Right renal pelvis (tissue), 4 donors: ENCODE measurements at regions not wholly inside any gene's neighbourhood (a gene's known extent, or its start where the extent isn't known, plus 50 kb on each side); places are given as distances from the start of the nearest gene placed in this dataset.

Source experiments
- DNase-seq, 4 donors: peaks; one replicate each; pipeline ENCODE4 v3.0.0-alpha.2; 2013; ENCODE audit warnings: low read depth in 4 of 4, low spot score in 3 of 4, missing footprints in 1 of 4

DNA sequence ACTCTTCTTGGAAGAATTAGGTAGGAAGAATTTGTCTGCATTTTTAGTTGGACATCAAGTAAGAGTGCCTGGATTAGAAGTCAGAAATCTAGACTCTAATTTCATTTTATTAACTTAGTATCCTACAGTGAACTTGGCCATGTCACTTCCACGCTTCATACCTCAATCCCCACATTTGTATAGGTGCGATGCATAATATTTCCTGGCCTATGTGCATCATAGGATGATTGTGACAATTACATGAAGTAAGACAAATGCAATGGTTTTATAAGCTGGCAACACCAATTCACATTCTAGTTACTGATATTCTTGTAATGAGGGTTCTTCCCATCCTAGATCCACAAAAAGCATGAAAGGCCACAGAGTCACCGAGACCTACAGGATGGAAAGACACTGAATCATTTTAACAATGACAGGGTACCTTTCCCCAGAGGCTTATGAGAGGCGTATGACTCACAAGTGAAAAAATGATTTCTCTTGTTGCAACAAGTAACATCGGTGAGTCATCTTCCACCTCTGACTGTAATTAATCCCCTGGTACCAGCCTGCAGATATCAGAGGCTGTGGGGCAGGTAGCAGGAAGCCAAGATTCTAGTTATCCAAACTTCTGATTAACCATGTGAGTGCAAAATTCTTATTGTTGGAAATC, 56.0 kb upstream of the OR5AK2 start:
- DNase-seq, result no peak

DNA sequence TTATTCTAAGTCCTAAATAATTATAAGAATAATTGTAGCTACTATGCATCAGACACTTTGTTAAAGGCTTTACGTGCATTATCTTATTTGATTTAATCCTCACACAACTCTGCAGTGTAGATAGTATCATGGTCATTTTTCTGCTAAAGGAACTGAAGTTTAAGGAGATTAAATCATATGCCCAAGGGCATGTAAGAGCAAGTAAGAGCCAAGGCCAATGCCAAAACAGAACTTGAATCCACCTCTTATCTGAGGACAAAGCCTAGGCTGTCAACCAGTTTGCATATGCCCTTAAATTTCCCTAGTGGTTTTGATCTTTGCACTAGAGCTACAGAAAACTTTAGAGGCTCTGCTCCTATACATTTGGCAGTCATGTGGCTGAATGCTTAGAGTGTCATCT, 65.6 kb upstream of the OR5AK2 start:
- DNase-seq, result no peak

DNA sequence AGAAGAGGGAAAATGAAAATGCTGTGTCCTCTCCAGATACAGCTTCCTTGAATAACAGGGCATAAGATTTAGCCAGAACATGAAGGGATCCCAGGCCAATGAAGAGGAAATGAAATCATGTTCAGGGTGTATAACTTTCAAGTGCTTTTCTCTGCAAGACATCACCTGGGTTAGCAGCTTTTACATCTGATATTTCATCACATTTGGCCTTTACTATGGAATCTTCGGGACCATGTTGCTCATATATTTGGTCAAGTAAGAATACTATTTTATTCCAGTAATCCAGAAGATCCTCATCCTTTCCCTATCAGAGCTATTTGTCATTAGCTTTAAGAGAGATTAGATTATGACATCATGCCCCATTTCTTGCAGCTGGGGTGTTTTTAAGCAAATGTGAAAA, 66.3 kb upstream of the OR5AK2 start:
- DNase-seq, result no peak

DNA sequence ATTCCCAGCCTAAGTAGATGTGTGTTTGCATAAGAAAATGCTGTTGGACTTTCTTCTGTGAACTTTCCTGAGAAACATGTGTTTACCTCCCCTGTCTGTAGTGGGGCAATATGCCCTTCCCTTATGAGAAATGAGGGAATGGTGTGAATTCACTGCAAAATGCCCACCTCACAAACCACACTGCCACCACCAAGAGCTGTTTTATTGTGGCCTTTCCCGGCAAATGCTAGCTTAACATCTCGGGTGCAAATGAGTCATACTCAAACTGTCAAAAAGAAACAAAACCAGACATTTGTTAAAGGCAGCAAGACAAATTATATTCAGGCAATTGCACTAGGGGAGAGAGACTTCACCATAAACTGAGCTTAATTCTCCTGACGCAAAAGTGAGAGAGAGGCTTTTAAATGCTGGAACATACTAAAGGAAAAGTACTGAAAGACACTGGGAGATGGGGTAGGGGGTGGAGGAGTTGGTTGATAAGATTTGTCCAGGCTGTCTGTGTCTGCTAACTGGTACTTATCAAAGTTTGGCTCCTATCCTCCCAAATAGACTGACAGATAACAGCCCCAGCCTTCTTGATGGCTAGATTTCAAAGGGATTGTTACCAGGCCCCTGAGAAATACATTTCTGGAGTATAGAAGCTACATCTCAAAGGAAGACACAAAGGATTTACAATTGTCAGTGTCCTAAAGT, 70.9 kb upstream of the OR5AK2 start:
- no peak for DNase-seq

DNA sequence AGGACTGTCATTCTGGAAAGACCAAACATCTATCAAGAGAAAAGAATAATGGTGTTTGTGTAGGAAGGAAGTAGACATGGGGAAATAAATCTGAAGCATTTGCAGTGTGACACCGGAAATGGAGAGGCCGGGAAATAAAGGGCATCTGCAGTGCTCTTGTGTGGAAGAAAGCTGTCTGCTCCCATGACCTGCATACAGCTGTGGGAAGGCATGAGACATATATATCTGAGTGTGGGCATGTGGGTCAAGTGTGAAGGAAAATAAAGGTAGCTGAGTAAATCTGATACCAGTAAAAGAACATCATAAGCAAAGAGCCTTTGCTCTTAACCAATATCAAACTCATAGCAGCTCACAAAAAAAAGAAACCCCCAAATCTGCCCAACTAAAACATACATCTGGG, 72.1 kb upstream of the OR5AK2 start:
- peak in 1 of 4 donors; percentile 5 for DNase-seq

DNA sequence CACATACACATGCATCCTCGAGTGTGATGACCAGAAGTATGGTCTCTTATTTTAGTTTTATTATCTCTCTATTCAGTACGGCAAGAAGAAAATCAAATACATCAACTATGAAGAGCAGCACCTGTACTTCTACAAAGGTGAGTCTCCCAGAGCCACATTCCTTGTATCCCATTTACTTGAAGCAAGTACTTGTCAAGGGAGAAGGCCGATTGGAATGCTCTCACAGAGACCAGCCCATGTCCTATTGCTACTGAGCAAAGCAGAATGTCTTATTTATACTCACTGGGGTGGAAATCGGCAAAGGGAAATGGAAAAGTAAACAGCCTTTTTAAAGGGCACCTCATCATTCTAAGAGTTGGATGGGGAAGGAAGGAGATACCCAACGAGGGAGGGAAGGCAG, 72.6 kb upstream of the OR5AK2 start:
- no peak for DNase-seq

DNA sequence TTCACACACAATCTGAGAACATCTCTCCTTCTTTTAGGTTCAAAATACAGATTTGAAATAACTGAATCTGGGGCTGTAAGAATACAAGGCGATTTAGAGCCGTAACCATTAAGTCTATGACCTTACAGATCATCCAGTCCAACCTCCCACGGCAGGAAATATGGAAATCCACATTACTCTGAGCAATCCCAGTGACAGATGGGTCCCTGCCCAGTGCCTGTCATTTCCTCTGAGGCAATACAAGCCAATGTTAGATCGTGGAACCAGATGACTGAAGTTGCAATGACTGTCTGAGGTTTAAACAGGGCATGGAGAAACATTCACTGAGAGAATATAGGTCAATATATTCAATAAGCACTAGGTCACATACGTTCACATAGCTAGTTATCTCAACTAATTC, 77.4 kb upstream of the OR5AK2 start:
- DNase-seq, result no peak

DNA sequence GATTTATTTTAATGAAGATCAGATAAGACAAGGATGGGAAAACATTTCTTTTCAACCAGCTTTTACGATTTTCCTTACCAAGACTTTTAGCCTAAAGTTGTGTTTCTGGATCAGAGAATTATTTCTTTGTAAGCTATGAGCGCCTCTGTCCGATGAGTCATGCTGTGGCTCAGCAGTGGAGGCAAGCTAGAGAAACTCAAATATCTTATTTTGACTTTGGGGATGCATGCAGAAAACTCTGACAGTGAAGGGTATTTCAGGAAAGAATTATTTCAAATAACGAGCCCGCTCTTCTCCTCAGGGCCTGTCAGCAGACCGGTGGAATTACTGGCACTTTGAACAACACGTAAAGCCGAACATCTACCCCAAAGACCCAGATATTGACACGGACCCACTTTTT, 77.9 kb upstream of the OR5AK2 start:
- no peak for DNase-seq

DNA sequence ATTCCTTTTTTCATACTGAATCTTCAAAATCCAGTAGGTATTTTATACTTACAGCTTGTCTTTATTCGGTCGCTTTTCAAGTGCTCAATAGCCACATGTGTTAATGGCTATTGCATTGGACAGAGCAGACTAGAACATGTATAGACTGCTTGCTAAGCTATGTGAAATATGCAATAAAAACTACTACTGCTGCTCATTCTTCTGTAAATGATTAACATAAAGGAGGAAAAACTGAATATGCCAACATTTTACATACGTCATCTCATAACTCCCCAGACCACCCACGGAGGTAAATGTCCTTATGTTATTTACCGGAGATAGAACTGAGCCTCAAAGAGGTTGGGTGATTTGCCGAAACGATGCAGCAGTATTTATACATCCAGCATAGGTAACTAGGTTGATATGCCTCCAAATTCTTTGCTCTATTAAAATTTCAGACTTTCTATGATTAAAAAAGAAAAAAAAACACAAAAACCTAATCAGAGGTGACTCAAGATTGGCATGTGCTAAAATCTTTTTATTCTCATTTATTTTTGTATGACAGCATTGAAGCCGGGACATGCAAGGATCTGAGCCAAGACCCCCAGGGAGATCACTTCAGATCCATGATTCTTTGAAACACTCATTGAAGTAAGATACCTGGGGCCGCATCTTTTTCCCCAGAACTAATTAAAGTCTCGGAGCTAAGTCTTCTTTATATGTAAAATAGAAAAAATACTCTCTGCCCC, 78.5 kb upstream of the OR5AK2 start:
- DNase-seq, result no peak

DNA sequence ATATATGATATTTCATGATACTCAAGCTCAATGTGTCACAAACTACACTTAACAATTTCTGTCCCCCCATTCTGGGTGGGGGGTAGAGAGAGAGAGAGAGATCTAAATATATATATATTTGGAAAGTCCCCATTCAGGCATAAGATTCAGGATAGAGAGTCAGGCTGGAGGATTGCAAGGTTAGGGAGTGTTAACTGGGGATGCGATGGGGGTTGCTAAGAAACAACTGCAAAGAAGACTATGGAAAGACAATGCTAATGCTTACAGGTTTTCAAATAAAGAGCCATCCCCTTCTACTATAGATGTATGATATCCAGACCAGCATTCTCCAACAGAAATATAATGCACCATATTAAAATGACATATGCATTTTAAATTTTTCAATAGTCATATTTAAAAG, 79.2 kb upstream of the OR5AK2 start:
- no peak for DNase-seq

DNA sequence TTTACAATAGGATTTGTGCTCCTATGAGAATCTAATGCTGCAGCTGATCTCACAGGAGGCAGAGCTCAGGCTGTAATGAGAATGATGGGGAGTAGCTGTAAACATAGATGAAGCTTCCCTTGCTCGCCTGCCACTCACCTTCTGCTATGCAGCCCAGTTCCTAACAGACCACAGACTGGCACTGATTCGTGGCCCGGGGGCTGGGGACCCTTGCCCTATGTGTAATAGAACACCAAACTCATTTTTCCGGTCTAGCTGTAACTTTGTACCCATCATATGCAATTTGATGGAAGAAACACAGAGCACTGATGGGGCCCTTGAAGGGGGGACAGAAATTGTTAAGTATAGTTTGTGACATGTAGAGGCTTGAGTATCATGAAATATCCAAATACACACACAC, 79.6 kb upstream of the OR5AK2 start:
- DNase-seq, result no peak

DNA sequence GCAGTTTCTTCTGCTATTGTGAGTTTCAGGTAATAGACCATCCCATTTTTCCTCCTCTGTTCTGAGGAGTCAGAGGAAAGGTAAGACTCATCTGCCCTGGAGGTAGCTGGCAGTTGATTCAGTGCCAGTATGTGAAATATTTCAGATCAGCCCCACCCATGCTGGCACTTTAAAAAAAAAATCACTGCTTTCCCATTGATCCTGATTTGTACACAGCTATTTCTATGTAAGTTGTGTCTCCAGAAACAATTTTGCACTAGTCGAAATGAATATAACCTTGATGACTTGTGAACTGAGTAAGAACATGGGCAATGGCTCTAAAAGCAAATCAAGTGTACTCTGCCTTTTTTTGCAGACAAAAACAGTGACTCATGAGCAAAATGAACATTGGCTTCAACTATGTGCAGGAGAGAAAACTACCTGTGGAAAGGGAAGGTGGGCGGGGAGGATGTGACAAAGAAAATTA, 82.0 kb upstream of the OR5AK2 start:
- no peak for DNase-seq

DNA sequence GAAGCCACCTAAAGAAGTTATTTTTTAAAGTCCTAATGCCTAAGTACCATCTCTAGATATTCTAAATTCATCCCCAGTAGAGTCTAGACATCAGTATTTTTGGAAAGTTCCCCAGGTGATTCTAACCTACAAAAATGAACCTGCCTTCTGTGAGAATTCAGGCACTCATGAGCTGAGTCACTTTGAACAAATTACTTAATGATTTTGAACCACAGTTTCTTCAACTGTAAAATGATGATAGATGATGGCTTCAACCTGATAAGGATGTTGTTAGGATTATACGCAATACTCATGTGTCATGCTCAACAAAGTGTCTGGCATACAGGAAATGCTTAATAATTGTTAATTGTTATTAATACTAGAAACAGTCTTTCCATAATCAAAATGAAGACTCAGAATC, 82.8 kb upstream of the OR5AK2 start:
- DNase-seq, result no peak

DNA sequence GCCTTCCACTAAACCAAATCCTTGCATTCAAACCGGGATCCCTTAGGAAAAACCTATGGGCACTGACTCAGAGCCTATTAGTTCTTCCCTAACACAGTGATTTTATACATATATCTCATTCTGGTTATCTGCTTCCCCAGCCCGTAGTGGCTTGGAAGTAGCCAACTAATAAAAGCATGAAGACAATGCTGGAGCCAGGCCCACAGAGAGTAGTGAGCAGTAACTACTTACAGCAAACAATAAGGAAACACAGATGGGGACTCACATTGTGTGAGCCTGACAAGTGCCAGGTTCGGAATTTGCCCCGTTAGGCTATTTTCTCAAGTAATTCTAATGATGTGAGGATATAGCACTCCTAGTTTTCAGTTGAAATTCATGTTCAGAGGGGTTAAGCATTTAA, 83.3 kb upstream of the OR5AK2 start:
- DNase-seq, result no peak

DNA sequence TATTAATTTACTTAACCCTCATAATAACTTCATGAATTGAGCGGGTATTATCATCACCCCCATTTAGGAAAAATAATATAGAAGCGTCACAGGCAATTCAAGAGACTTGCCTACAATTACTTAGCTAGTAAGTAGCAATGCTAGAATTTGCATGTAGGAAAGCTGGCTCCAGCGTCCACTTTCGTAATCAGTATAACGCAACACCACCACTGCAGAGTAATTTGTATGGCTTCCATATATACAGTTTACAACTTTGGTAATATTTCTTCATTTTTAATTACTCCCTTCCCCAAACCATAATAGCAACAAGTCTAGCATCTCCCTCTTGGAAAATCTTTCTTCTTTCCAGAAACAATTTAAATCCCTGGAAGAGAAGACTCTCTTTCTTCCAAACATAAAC, 89.9 kb upstream of the OR5AK2 start:
- no peak for DNase-seq

DNA sequence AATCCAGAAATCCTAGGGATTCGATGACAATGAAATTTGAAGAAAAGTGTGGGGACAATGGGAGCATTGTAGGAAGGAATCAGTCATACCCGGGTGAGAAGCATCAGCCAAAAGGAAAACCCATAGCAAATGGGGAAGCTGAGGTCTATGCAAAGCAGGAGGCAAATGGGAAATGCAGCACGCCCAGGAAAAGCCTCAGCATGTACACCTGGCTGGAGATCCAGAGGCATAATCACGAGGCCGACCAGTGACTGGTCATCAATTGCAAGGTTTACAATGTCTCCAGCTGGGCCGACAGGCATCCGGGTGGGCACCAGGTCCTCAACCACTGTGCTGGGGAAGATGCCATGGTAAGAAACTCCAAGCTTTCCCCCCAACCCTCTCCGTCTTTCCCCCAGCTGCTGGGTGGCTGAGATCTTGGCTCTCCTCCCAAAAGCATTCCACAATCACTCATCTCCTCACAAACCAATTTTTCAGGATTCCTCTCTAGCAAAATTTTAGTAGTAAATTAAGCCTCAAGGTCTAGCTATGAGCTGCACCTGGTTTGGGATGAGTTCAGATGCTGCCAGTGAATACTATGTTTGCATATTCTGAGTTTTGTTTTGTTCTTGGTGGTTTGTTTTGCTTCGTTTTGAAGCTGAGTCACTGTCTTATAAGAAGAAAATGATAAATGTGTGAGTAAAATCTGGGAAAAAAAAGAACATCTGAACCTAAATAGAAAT, 98.0 kb upstream of the OR5AK2 start:
- no peak for DNase-seq

DNA sequence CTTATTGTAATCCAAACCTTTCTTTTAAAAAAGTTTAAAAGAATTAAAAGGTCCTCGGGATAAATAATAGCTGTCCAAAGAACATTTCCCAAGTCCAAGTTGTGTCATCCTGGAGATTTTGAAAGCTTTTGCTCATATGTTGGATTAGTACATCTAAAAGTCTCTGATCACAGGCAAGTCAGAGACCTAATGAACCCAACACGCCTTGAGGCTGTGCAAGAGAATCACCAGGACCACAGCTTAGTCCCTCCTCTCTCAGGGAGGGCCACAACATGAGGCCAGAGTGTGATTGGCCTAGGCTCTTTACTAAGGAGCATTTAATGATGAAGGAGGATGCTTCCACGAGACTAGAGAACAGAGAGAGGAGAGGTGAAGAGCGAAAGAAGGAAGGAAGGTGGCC, 98.7 kb upstream of the OR5AK2 start:
- DNase-seq, result no peak

DNA sequence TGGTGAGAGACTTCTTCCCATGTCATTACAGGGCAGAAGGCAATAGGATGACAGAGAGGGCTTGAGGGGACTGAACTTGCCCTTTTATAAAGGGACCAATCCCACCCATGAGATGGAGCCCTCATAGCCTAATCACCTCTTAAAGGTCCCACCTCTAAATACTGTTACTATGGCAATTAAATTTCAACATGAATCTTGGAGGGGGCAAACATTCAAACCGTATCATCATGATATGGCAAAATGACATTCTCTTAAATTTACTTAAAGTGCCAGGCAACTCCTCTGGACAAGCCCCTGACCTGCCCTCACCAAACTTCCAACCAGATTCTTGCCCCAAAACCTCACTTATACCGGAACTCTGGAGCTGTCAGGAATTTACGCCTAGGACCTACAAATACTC, 100.8 kb upstream of the OR5AK2 start:
- no peak for DNase-seq

DNA sequence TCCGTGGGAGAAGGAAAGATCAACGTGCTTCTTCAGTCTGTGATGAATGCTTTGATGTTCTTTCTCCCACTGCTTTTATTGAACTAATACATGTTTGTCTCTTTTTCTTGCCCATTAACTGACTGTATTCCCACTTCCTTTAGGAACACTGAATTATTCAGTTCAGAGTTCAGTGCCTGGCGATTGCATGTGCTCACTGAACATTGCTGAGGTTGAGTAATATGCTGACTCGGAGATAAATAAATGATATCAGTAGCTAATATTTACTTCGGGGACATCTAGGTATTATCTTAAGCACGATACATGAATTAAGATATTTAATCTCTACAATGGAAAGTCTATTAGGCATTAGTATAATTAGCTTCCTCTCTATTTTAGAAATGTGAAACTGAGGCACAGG, 102.3 kb upstream of the OR5AK2 start:
- DNase-seq, result no peak

DNA sequence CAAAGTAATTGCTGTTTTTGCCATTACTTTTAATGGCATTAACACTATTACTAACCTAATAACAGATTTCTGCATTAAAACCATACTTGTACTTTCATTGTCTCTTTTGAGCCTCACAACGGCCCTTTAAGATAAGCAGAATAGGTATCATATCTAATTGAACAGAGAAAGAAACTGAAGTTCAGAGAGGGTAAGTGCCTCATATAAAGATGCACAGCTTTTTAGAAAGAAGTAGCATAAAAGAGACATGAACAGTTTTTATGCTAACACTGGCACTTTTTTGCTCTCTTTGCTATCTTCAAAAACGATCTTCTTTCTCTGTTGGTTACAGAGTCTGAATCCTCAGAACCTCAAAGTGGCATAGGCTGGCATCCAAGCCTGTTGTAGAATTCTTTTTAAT, 102.9 kb upstream of the OR5AK2 start:
- DNase-seq, result no peak

DNA sequence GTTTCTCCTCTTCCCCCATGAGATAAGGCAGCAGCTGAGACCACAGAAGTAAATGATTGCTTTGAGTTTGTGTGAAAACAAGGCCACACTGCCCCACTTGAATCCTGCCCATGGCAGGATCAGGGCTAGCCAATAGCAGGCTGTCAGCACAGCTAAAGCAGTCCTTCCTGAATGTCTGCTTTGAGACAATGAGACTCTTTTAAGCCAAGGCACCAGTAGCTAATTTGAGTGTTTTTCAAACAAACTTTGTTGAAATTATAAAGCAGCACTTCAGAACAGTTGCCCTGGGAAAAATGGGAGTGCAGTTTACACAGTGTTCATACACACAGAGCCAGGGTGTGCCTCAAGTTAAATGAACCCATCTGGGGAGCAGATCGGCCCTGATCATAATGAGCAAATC, 103.5 kb upstream of the OR5AK2 start:
- DNase-seq, result no peak
